Left colon (tissue), 2 donors: ENCODE measurements at regions not wholly inside any gene's neighbourhood (a gene's known extent, or its start where the extent isn't known, plus 50 kb on each side); places are given as distances from the start of the nearest gene placed in this dataset.

Experiments
- ATAC-seq: fragments of 200-7000 bp; cut with Tn5 transposase; one replicate; pipeline ENCODE4 v1.9.1; 2020; ENCODE audit warnings: mild to moderate bottlenecking, moderate library complexity
- DNase-seq, 2 donors: peaks; one replicate each; pipeline ENCODE4 v3.0.0-alpha.2; 2020
- intact Hi-C, 2 donors: fragments of 100-400 bp; cut with DNase I in 1 of 2; cut with micrococcal nuclease in 1 of 2; formaldehyde crosslinking; loops; one replicate each; pipeline versions ENCODE4 v1.11.2 to v1.14.0; 2022; cut with DNase I, micrococcal nuclease
- donor health status: DM: no; HTN: no; CAD: no.
- donor health status: DM: yes; HTN: yes; CAD: no.

GRCh38 chr2:38509947-38510326 is 92.8 kb downstream of the HNRNPLL start:
- intact Hi-C loops: loop anchor here (5.0 kb wide), 2 partner anchors 188 to 193 kb away; no protein-coding TSS in a partner anchor
- DNase-seq: no peak

DNA sequence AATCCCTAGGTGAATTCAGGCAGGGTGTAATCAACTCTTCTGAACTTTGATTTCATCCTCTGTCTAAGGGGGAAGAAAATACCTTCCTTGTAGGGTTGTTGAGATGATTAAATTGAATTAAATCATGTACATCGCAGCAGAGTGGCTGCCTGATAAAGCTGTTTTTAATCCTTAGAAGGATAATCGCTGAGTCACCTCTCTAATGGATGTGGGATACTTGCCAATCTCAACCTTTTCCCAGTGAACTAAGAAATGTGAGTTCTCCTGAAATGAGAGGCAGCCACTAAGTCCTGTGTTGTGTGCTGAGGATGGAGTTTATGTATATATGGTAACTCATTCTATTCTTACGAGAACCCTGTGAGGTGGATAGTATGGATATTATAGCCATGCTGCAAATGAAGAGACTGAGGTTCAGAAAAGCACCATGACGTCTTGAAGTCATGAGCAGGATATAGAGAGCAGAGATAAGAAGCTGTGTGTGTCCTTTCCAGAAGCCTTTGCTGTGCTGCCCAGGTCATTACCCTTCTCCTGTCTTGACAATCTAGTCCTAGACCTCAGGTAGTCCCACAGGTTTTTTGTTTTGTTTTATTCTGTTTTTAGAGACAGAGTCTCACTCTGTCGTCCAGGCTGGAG is 93.3 kb downstream of the HNRNPLL start:
- DNase-seq (no peak), ATAC-seq (no peak)
- intact Hi-C loops: loop anchor here (5.0 kb wide), 2 partner anchors 187 to 192 kb away; no protein-coding TSS in a partner anchor

More at GRCh38 chr2:38509947-38510326, 92.8 kb downstream of the HNRNPLL start:
- ATAC-seq: no peak

- DNase-seq (peak; percentile 89 to 94), ATAC-seq (peak; percentile 93)
- intact Hi-C loops: loop anchor here (5.0 kb wide), 2 partner anchors 186 to 191 kb away; no protein-coding TSS in a partner anchor
Measured at GRCh38 chr2:38508311-38509039, 94.3 kb downstream of the HNRNPLL start.

DNA sequence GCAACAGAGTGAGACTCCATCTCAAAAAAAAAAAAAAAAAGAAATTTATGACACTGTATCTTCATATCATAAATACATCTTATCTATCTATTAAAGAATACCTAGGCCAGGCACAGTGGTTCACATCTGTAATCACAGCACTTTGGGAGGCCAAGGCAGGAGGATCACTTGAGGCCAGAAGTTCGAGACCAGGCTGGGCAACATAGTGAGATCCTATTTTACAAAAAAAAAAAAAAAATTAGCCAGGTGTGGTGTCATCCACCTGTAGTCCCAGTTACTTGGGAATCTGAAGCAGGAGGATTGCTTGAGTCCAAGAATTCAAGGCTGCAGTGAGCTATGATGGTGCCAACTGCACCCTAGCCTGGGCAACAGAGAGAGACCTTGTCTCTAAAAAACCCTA is 95.0 kb downstream of the HNRNPLL start:
- ATAC-seq: no peak
- DNase-seq: no peak
- intact Hi-C loops: loop anchor here (5.0 kb wide), 2 partner anchors 185 to 190 kb away; no protein-coding TSS in a partner anchor

DNA sequence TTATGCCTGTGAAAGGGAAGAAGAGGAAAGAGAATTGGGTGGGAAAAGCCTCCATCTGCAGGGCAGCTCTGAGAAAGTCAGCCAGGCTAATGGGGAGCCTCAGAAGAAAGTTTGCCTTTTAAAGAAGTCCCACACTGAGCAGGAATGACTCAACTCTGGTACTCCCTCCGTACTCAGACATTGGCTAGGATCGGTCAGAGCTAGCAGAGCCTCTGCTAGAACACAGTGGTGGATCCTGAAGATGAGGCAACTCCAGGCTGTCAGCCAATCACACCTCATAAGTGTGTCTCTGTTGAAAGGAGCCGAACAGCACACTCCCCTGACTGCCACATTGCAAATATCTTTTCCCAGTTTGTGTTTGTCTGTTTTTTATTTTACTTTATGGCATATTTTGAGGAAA is 96.9 kb downstream of the HNRNPLL start:
- ATAC-seq (peak; percentile 22), DNase-seq (peak; percentile 13 to 78)
- intact Hi-C loops: loop anchor here (5.0 kb wide), 2 partner anchors 183 to 188 kb away; no protein-coding TSS in a partner anchor

GRCh38 chr2:38504169-38504568 is 98.6 kb downstream of the HNRNPLL start:
- DNase-seq: no peak
- ATAC-seq: no peak
- intact Hi-C loops: no loop called here

- ATAC-seq: no peak
- no peak for DNase-seq
- intact Hi-C loops: no loop called here
Measured at GRCh38 chr2:38502107-38502506, 100.6 kb downstream of the HNRNPLL start.

GRCh38 chr2:38500283-38500634 is 102.5 kb downstream of the HNRNPLL start:
- DNase-seq (no peak), ATAC-seq (no peak)
- intact Hi-C loops: no loop called here

GRCh38 chr2:38499548-38500282 is 103.0 kb downstream of the HNRNPLL start:
- intact Hi-C loops: no loop called here
- ATAC-seq: no peak
- no peak for DNase-seq

GRCh38 chr2:38498045-38498481 is 104.7 kb downstream of the HNRNPLL start:
- peak in 1 of 2 donors; percentile 11 for DNase-seq
- no peak for ATAC-seq
- intact Hi-C loops: no loop called here

- ATAC-seq (peak; percentile 89), DNase-seq (no peak)
- intact Hi-C loops: no loop called here
Measured at GRCh38 chr2:38497670-38498037, 105.1 kb downstream of the HNRNPLL start.

- intact Hi-C loops: no loop called here
- no peak for DNase-seq
- peak; percentile 46 for ATAC-seq
Measured at GRCh38 chr2:38496927-38497669, 105.6 kb downstream of the HNRNPLL start.

DNA sequence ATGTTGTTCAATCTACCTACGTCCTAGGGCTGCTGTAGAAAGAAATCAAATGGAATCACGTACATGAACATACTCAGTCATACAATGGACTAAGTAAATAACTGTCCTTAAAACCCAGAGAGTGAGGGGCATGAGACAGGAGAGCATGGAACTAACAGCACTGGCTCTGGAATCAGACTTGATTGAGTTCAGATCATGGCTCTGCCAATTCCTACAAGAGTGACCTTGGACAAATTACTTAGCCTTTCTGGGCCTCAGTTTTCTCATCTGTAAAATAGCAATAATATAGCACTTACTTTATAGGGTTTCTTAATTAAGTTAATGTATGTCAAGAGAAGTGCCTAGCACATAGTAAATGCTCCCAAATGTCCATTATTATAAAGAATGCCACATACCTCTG is 106.8 kb downstream of the HNRNPLL start:
- DNase-seq (no peak), ATAC-seq (no peak)
- intact Hi-C loops: no loop called here

DNA sequence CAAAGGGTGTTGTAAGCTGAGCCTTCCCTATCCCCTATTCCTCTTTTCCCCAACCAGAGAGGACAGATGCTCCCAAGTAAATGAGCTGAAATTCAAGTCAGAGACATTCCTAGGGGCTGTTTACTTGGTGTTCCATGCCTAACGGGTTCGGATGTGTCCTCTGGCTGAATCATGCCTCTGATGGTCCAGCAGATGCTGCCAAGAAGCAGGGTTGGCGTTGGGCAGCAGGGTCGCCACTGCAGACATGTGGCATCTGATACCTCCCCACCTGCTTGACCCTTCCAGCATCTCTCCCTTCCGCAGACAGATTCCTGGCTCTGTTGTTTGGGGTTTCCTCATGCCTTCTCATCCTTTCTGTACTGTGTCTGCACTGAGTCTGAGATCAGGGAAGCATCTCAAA is 108.3 kb downstream of the HNRNPLL start:
- ATAC-seq: no peak
- intact Hi-C loops: no loop called here

GRCh38 chr2:38492042-38492615 is 110.6 kb downstream of the HNRNPLL start:
- intact Hi-C loops: no loop called here
- no peak for DNase-seq
- ATAC-seq: no peak

More for the DNA sequence above, 108.3 kb downstream of the HNRNPLL start:
- DNase-seq: no peak

GRCh38 chr2:38491436-38491835 is 111.3 kb downstream of the HNRNPLL start:
- intact Hi-C loops: no loop called here
- ATAC-seq: no peak
- no peak for DNase-seq

DNA sequence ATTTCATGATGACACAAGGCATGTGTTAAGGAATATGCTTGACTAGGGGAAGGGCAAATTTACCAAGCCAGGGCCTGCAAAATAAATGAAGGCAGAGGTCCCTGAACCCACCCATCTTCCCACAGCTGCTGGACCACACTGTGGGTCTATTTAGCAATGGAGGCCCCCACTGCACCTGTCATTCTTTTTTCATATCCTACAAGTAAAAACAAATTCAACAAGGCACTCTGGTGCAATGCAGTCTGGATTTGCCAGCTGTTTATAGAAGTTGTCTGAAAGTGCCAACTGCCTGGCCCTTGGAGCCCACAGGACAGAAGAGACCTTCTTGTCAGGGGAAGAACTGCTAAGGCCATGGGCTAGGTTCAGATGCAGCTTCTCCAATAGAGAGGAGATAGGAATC is 112.8 kb upstream of the ATL2 start:
- no peak for ATAC-seq
- intact Hi-C loops: no loop called here

GRCh38 chr2:38487852-38488251 is 110.8 kb upstream of the ATL2 start:
- ATAC-seq (no peak), DNase-seq (no peak)
- intact Hi-C loops: no loop called here

More for the DNA sequence above, 112.8 kb upstream of the ATL2 start:
- DNase-seq: no peak
